Mesendoderm (in vitro differentiated cells): ENCODE measurements at regions not wholly inside any gene's neighbourhood (a gene's known extent, or its start where the extent isn't known, plus 50 kb on each side); places are given as distances from the start of the nearest gene placed in this dataset.
A peak's percentile ranks its signal among the peaks of the same experiment; 100 is the strongest.

ENCODE experiments used
- DNase-seq: peaks from one replicate; pipeline ENCODE4 v3.0.0; 2013
- H2AK5ac ChIP-seq: 2 replicates; pipeline ENCODE4 v1.6.1; 2013; ENCODE audit warnings: low read length, inconsistent platforms
- H2BK120ac ChIP-seq: 2 replicates; pipeline ENCODE4 v1.6.1; 2013; ENCODE audit warnings: low read depth, mild to moderate bottlenecking, low read length, moderate library complexity, mixed read lengths
- H2BK15ac ChIP-seq: replicated peaks from 2 replicates; pipeline ENCODE4 v1.6.1; 2013; ENCODE audit warnings: low read depth, mild to moderate bottlenecking, moderate library complexity
- H2BK5ac ChIP-seq: 2 replicates; pipeline ENCODE4 v1.6.1; 2013; ENCODE audit warnings: low read length, inconsistent platforms
- H3K18ac ChIP-seq: 2 replicates; pipeline ENCODE4 v1.6.1; 2013; ENCODE audit warnings: mild to moderate bottlenecking, low read length, mixed read lengths
- H3K23ac ChIP-seq: one replicate; pipeline ENCODE4 v1.6.1; 2013; ENCODE audit warnings: low read length
- H3K27ac ChIP-seq: 2 replicates; pipeline ENCODE4 v1.5.1; 2013; ENCODE audit warnings: low read depth, mild to moderate bottlenecking, inconsistent platforms, low read length, moderate library complexity
- H3K27me3 ChIP-seq: 2 replicates; pipeline ENCODE4 v1.6.1; 2013; ENCODE audit warnings: low read length, control low read depth, mild to moderate bottlenecking, inconsistent platforms; ENCODE audit not compliant: insufficient read depth, poor library complexity
- H3K36me3 ChIP-seq: 2 replicates; pipeline ENCODE4 v1.6.1; 2013; ENCODE audit warnings: low read length, inconsistent platforms; ENCODE audit not compliant: control insufficient read depth, insufficient read depth
- H3K4ac ChIP-seq: one replicate; pipeline ENCODE4 v1.6.1; 2013; ENCODE audit warnings: low read depth, mild to moderate bottlenecking, low read length, moderate library complexity
- H3K4me1 ChIP-seq: 2 replicates; pipeline ENCODE4 v1.6.1; 2013; ENCODE audit warnings: low read depth, low read length, inconsistent platforms; ENCODE audit not compliant: control insufficient read depth
- H3K4me2 ChIP-seq: 2 replicates; pipeline ENCODE4 v1.6.1; 2013; ENCODE audit warnings: low read length
- H3K4me3 ChIP-seq: 2 replicates; pipeline ENCODE4 v1.5.1; 2013; ENCODE audit warnings: mild to moderate bottlenecking, low read length
- H3K56ac ChIP-seq: one replicate; pipeline ENCODE4 v1.6.1; 2013; ENCODE audit warnings: low read length
- H3K79me1 ChIP-seq: 2 replicates; pipeline ENCODE4 v1.6.1; 2013; ENCODE audit warnings: low read length, inconsistent platforms
- H3K79me2 ChIP-seq: 2 replicates; pipeline ENCODE4 v1.6.1; 2013; ENCODE audit warnings: mild to moderate bottlenecking, low read length; ENCODE audit not compliant: control insufficient read depth, insufficient read depth
- H3K9ac ChIP-seq: 2 replicates; pipeline ENCODE4 v1.6.1; 2013; ENCODE audit warnings: low read length, inconsistent platforms
- H4K5ac ChIP-seq: one replicate; pipeline ENCODE4 v1.6.1; 2013; ENCODE audit warnings: low read length
- H4K8ac ChIP-seq: one replicate; pipeline ENCODE4 v1.6.1; 2013; ENCODE audit warnings: low read depth, mild to moderate bottlenecking, control low read depth, low read length, moderate library complexity
- WGBS: extraction: QIAGEN DNeasy Blood & Tissue Kit; methylation state at CpG from one replicate; pipeline ENCODE4 v1.1.7; 2013; ENCODE audit warnings: low lambda C conversion rate, missing lambda C conversion rate; ENCODE audit not compliant: insufficient coverage; ENCODE audit errors: extremely low coverage; 5-methylcytosine and 5-hydroxymethylcytosine counted together

GRCh38 chr13:103194871-103195270, 128.7 kb upstream of the SLC10A2 start:
- no CpG with 5 or more reads among the region's 2 CpGs for WGBS
- Histone ChIP-seq H3K27me3 (no peaks in the 10 kb centered on the region), H2AK5ac (no peak overlapping the region), H2BK5ac (no peak overlapping the region), H3K23ac (no peak overlapping the region), H3K9ac (no peak overlapping the region), H4K8ac (no peak overlapping the region), H3K56ac (no peak overlapping the region), H4K5ac (no peak overlapping the region), H3K27ac (no peak overlapping the region), H3K4ac (no peak overlapping the region), H3K79me1 (no peaks in the 10 kb centered on the region), H2BK15ac (no peak overlapping the region), H3K4me3 (no peak overlapping the region), H3K36me3 (no peaks in the 10 kb centered on the region), H3K4me1 (no peaks in the 10 kb centered on the region), H3K4me2 (no peak overlapping the region), H3K79me2 (no peaks in the 10 kb centered on the region), H3K18ac (no peak overlapping the region), H2BK120ac (no peak overlapping the region)
- no peak for DNase-seq

- Histone ChIP-seq H3K79me2 (no peaks in the 10 kb centered on the region), H2AK5ac (no peak overlapping the region), H4K5ac (no peak overlapping the region), H4K8ac (no peak overlapping the region), H2BK5ac (no peak overlapping the region), H3K27ac (no peak overlapping the region), H3K4ac (no peak overlapping the region), H3K18ac (no peak overlapping the region), H3K27me3 (no peaks in the 10 kb centered on the region), H3K4me3 (no peak overlapping the region), H3K36me3 (no peaks in the 10 kb centered on the region), H3K23ac (no peak overlapping the region), H3K4me1 (no peaks in the 10 kb centered on the region), H2BK120ac (no peak overlapping the region), H2BK15ac (no peak overlapping the region), H3K56ac (no peak overlapping the region), H3K9ac (no peak overlapping the region), H3K4me2 (no peak overlapping the region), H3K79me1 (no peaks in the 10 kb centered on the region)
- no CpG with 5 or more reads among the region's 1 CpG for WGBS
- DNase-seq = no peak
These were observed 126.4 kb upstream of the SLC10A2 start for GRCh38 chr13:103192511-103193135.

GRCh38 chr13:103190841-103191240, 124.6 kb upstream of the SLC10A2 start:
- Histone ChIP-seq H3K79me1 (no peaks in the 10 kb centered on the region), H3K36me3 (no peaks in the 10 kb centered on the region), H4K5ac (no peak overlapping the region), H2AK5ac (no peak overlapping the region), H3K27ac (no peak overlapping the region), H2BK120ac (no peak overlapping the region), H2BK15ac (no peak overlapping the region), H3K9ac (no peak overlapping the region), H3K23ac (no peak overlapping the region), H4K8ac (no peak overlapping the region), H3K56ac (no peak overlapping the region), H3K4ac (no peak overlapping the region), H3K4me1 (no peaks in the 10 kb centered on the region), H3K18ac (no peak overlapping the region), H3K79me2 (no peaks in the 10 kb centered on the region), H3K27me3 (no peaks in the 10 kb centered on the region), H3K4me3 (no peak overlapping the region), H3K4me2 (no peak overlapping the region), H2BK5ac (no peak overlapping the region)
- DNase-seq = no peak
- no CpG with 5 or more reads among the region's 1 CpG for WGBS

GRCh38 chr13:103188713-103189326, 122.6 kb upstream of the SLC10A2 start:
- H3K79me1 ChIP-seq = no peaks in the 10 kb centered on the region
- no peaks in the 10 kb centered on the region for H3K36me3 ChIP-seq
- H3K9ac ChIP-seq = no peak overlapping the region
- H4K8ac ChIP-seq = no peak overlapping the region
- H3K4me1 ChIP-seq = no peaks in the 10 kb centered on the region
- peak overlapping the region; percentile 67 for H2BK120ac ChIP-seq
- no peak overlapping the region for H3K56ac ChIP-seq
- H3K4me3 ChIP-seq = no peak overlapping the region
- no peak overlapping the region for H3K4me2 ChIP-seq
- H3K27me3 ChIP-seq = no peaks in the 10 kb centered on the region
- WGBS = no CpG with 5 or more reads among the region's 3 CpGs
- no peak overlapping the region for H2BK15ac ChIP-seq
- H2BK5ac ChIP-seq = no peak overlapping the region
- H3K4ac ChIP-seq = no peak overlapping the region
- no peaks in the 10 kb centered on the region for H3K79me2 ChIP-seq
- no peak overlapping the region for H2AK5ac ChIP-seq
- peak overlapping the region; percentile 39 for H3K18ac ChIP-seq
- peak; percentile 21 for DNase-seq
- H3K23ac ChIP-seq = no peak overlapping the region
- H3K27ac ChIP-seq = no peak overlapping the region
- no peak overlapping the region for H4K5ac ChIP-seq

- no peak overlapping the region for H3K23ac ChIP-seq
- no peak overlapping the region for H3K18ac ChIP-seq
- no peak overlapping the region for H3K4me3 ChIP-seq
- H2AK5ac ChIP-seq = no peak overlapping the region
- H3K9ac ChIP-seq = no peak overlapping the region
- no peak overlapping the region for H3K56ac ChIP-seq
- WGBS = no CpG with 5 or more reads among the region's 10 CpGs
- DNase-seq = peak; percentile 42
- no peaks in the 10 kb centered on the region for H3K79me2 ChIP-seq
- no peak overlapping the region for H3K4me2 ChIP-seq
- no peaks in the 10 kb centered on the region for H3K36me3 ChIP-seq
- H4K5ac ChIP-seq = no peak overlapping the region
- H2BK5ac ChIP-seq = no peak overlapping the region
- H3K79me1 ChIP-seq = no peaks in the 10 kb centered on the region
- H4K8ac ChIP-seq = no peak overlapping the region
- no peak overlapping the region for H3K27ac ChIP-seq
- no peak overlapping the region for H3K4ac ChIP-seq
- no peak overlapping the region for H2BK120ac ChIP-seq
- H3K4me1 ChIP-seq = no peaks in the 10 kb centered on the region
- H2BK15ac ChIP-seq = no peak overlapping the region
- H3K27me3 ChIP-seq = no peaks in the 10 kb centered on the region
These were observed 121.5 kb upstream of the SLC10A2 start for GRCh38 chr13:103187721-103188156.

GRCh38 chr13:103184413-103184812, 118.2 kb upstream of the SLC10A2 start:
- Histone ChIP-seq H3K56ac (no peak overlapping the region), H3K27me3 (no peaks in the 10 kb centered on the region), H3K18ac (no peak overlapping the region), H3K4me2 (no peak overlapping the region), H4K5ac (no peak overlapping the region), H3K79me2 (no peaks in the 10 kb centered on the region), H3K4ac (no peak overlapping the region), H3K36me3 (no peaks in the 10 kb centered on the region), H3K79me1 (no peaks in the 10 kb centered on the region), H4K8ac (no peak overlapping the region), H2AK5ac (no peak overlapping the region), H2BK120ac (no peak overlapping the region), H3K9ac (no peak overlapping the region), H2BK5ac (no peak overlapping the region), H3K4me1 (no peaks in the 10 kb centered on the region), H3K23ac (no peak overlapping the region), H3K27ac (no peak overlapping the region), H3K4me3 (no peak overlapping the region), H2BK15ac (no peak overlapping the region)
- no CpG with 5 or more reads among the region's 2 CpGs for WGBS
- no peak for DNase-seq
